ENCODE measurements at regions not wholly inside any gene's neighbourhood (a gene's known extent, or its start where the extent isn't known, plus 50 kb on each side); places are given as distances from the start of the nearest gene placed in this dataset.

GRCh38 chr3:46146548-46146947 is 61.6 kb downstream of the CCR1 start:
- no peak overlapping the region for H3K27ac Mint-ChIP-seq
- no peak overlapping the region for H3K4me3 Mint-ChIP-seq
- ChIA-PET CTCF (no interaction called here), POLR2A (no interaction called here)
- peaks cover 2% of the 10 kb centered on the region for H3K36me3 Mint-ChIP-seq (ENCODE audit: low read depth)
- H3K9me3 Mint-ChIP-seq, result peaks cover 13% of the 10 kb centered on the region
- H3K4me1 Mint-ChIP-seq, result peaks cover 12% of the 10 kb centered on the region
- no peak for DNase-seq
- H3K27me3 Mint-ChIP-seq, result peaks cover 6% of the 10 kb centered on the region

- Mint-ChIP-seq H3K9me3 (peaks cover 16% of the 10 kb centered on the region), H3K27me3 (peaks cover 6% of the 10 kb centered on the region), H3K4me3 (no peak overlapping the region), H3K27ac (no peak overlapping the region), H3K36me3 (ENCODE audit: low read depth) (peaks cover 2% of the 10 kb centered on the region), H3K4me1 (peaks cover 12% of the 10 kb centered on the region)
- ChIA-PET POLR2A (no interaction called here), CTCF (no interaction called here)
- DNase-seq, result no peak
These were observed 62.1 kb downstream of the CCR1 start for GRCh38 chr3:46146021-46146420.

- H3K36me3 Mint-ChIP-seq (ENCODE audit: low read depth), result peaks cover 2% of the 10 kb centered on the region
- ChIA-PET CTCF (interaction anchor here (1.2 kb wide), 1 partner anchor 72 kb away, joined by 3 read pairs; no protein-coding TSS in a partner anchor), POLR2A (interaction anchor here (0.7 kb wide), 1 partner anchor 11 kb away, joined by 5 read pairs; no protein-coding TSS in a partner anchor)
- peaks cover 6% of the 10 kb centered on the region for H3K27me3 Mint-ChIP-seq
- no peak overlapping the region for H3K4me3 Mint-ChIP-seq
- H3K4me1 Mint-ChIP-seq, result peaks cover 12% of the 10 kb centered on the region
- H3K9me3 Mint-ChIP-seq, result peaks cover 17% of the 10 kb centered on the region
- DNase-seq, result no peak
- H3K27ac Mint-ChIP-seq, result no peak overlapping the region
These were observed 63.0 kb downstream of the CCR1 start for GRCh38 chr3:46145147-46145546.

- Mint-ChIP-seq H3K27ac (no peak overlapping the region), H3K4me3 (no peak overlapping the region), H3K9me3 (peaks cover 21% of the 10 kb centered on the region), H3K36me3 (ENCODE audit: low read depth) (peaks cover 2% of the 10 kb centered on the region), H3K4me1 (peaks cover 12% of the 10 kb centered on the region), H3K27me3 (peaks cover 6% of the 10 kb centered on the region)
- DNase-seq, result no peak
- ChIA-PET POLR2A (no interaction called here), CTCF (no interaction called here)
These were observed 64.1 kb downstream of the CCR1 start for GRCh38 chr3:46143951-46144473.

- H3K4me3 Mint-ChIP-seq, result no peak overlapping the region
- H3K36me3 Mint-ChIP-seq (ENCODE audit: low read depth), result peaks cover 2% of the 10 kb centered on the region
- ChIA-PET POLR2A (no interaction called here), CTCF (no interaction called here)
- peaks cover 15% of the 10 kb centered on the region for H3K9me3 Mint-ChIP-seq
- no peak overlapping the region for H3K27ac Mint-ChIP-seq
- peaks cover 3% of the 10 kb centered on the region for H3K27me3 Mint-ChIP-seq
- DNase-seq, result no peak
- peaks cover 11% of the 10 kb centered on the region for H3K4me1 Mint-ChIP-seq
These were observed 66.3 kb downstream of the CCR1 start for GRCh38 chr3:46141813-46142212.

- Mint-ChIP-seq H3K4me1 (no peaks in the 10 kb centered on the region), H3K4me3 (no peak overlapping the region), H3K36me3 (ENCODE audit: low read depth) (no peaks in the 10 kb centered on the region), H3K27ac (no peak overlapping the region), H3K9me3 (peaks cover 14% of the 10 kb centered on the region), H3K27me3 (peaks cover 3% of the 10 kb centered on the region)
- no peak for DNase-seq
- ChIA-PET CTCF (no interaction called here), POLR2A (no interaction called here)
These were observed 69.5 kb downstream of the CCR1 start for GRCh38 chr3:46138581-46138980.

GRCh38 chr3:46135475-46135874 is 72.6 kb downstream of the CCR1 start:
- DNase-seq, result no peak
- no peaks in the 10 kb centered on the region for H3K36me3 Mint-ChIP-seq (ENCODE audit: low read depth)
- no peak overlapping the region for H3K27ac Mint-ChIP-seq
- no peak overlapping the region for H3K4me3 Mint-ChIP-seq
- H3K27me3 Mint-ChIP-seq, result peaks cover 7% of the 10 kb centered on the region
- POLR2A ChIA-PET, result no interaction called here
- peaks cover 4% of the 10 kb centered on the region for H3K9me3 Mint-ChIP-seq
- CTCF ChIA-PET, result no interaction called here
- H3K4me1 Mint-ChIP-seq, result peaks cover 3% of the 10 kb centered on the region

- ChIA-PET POLR2A (no interaction called here), CTCF (interaction anchor here (0.5 to 2.4 kb wide), 4 partner anchors 10 to 262 kb away, joined by 3 to 6 read pairs (median 4); no protein-coding TSS in a partner anchor)
- DNase-seq, result no peak
- H3K4me3 Mint-ChIP-seq, result no peak overlapping the region
- H3K27me3 Mint-ChIP-seq, result peaks cover 7% of the 10 kb centered on the region
- peaks cover 22% of the 10 kb centered on the region for H3K4me1 Mint-ChIP-seq
- H3K27ac Mint-ChIP-seq, result no peak overlapping the region
- H3K9me3 Mint-ChIP-seq, result peaks cover 2% of the 10 kb centered on the region
- no peaks in the 10 kb centered on the region for H3K36me3 Mint-ChIP-seq (ENCODE audit: low read depth)
These were observed 74.8 kb downstream of the CCR1 start for GRCh38 chr3:46133285-46133684.

- Mint-ChIP-seq H3K27me3 (peaks cover 11% of the 10 kb centered on the region), H3K9me3 (peaks cover 2% of the 10 kb centered on the region), H3K36me3 (ENCODE audit: low read depth) (no peaks in the 10 kb centered on the region), H3K27ac (no peak overlapping the region), H3K4me1 (peaks cover 22% of the 10 kb centered on the region), H3K4me3 (no peak overlapping the region)
- ChIA-PET CTCF (interaction anchor here (0.5 to 2.4 kb wide), 4 partner anchors 9 to 262 kb away, joined by 3 to 6 read pairs (median 3); no protein-coding TSS in a partner anchor), POLR2A (no interaction called here)
- DNase-seq, result no peak
These were observed 75.5 kb downstream of the CCR1 start for GRCh38 chr3:46132565-46132964.

GRCh38 chr3:46131884-46132450 is 76.1 kb downstream of the CCR1 start:
- Mint-ChIP-seq H3K4me1 (peaks cover 22% of the 10 kb centered on the region), H3K9me3 (peaks cover 2% of the 10 kb centered on the region)
- CTCF ChIA-PET, result interaction anchor here (1.2 kb wide), 1 partner anchor 184 kb away, joined by 3 read pairs; no protein-coding TSS in a partner anchor

GRCh38 chr3:46130631-46131310 is 77.3 kb downstream of the CCR1 start:
- peaks cover 10% of the 10 kb centered on the region for H3K9me3 Mint-ChIP-seq
- CTCF ChIA-PET, result no interaction called here
- peaks cover 29% of the 10 kb centered on the region for H3K27me3 Mint-ChIP-seq
- POLR2A ChIA-PET, result no interaction called here
- H3K4me1 Mint-ChIP-seq, result peaks cover 22% of the 10 kb centered on the region
- H3K36me3 Mint-ChIP-seq (ENCODE audit: low read depth), result peaks cover 2% of the 10 kb centered on the region
- H3K4me3 Mint-ChIP-seq, result no peak overlapping the region
- no peak overlapping the region for H3K27ac Mint-ChIP-seq
- DNase-seq, result no peak

More at GRCh38 chr3:46131884-46132450, 76.1 kb downstream of the CCR1 start:
- Mint-ChIP-seq H3K4me3 (no peak overlapping the region), H3K27me3 (peaks cover 17% of the 10 kb centered on the region), H3K36me3 (ENCODE audit: low read depth) (no peaks in the 10 kb centered on the region), H3K27ac (no peak overlapping the region)
- no peak for DNase-seq
- POLR2A ChIA-PET, result no interaction called here

- Mint-ChIP-seq H3K27me3 (peaks cover 35% of the 10 kb centered on the region), H3K9me3 (peaks cover 10% of the 10 kb centered on the region), H3K36me3 (ENCODE audit: low read depth) (peaks cover 2% of the 10 kb centered on the region), H3K4me1 (peaks cover 22% of the 10 kb centered on the region), H3K4me3 (no peak overlapping the region), H3K27ac (peak overlapping the region; percentile 1)
- DNase-seq, result peak; percentile 18
- ChIA-PET POLR2A (no interaction called here), CTCF (interaction anchor here (0.9 to 2.4 kb wide), 4 partner anchors 8 to 79 kb away, joined by 3 to 6 read pairs (median 3); no protein-coding TSS in a partner anchor)
These were observed 78.4 kb downstream of the CCR1 start for GRCh38 chr3:46129588-46130272.

GRCh38 chr3:46127503-46127902 is 80.6 kb downstream of the CCR1 start:
- CTCF ChIA-PET, result interaction anchor here (0.7 to 2.4 kb wide), 2 partner anchors 10 to 48 kb away, joined by 3 to 6 read pairs; no protein-coding TSS in a partner anchor
- H3K4me3 Mint-ChIP-seq, result no peak overlapping the region

More at GRCh38 chr3:46127503-46127902, 80.6 kb downstream of the CCR1 start:
- H3K27ac Mint-ChIP-seq, result no peak overlapping the region
- DNase-seq, result no peak
- POLR2A ChIA-PET, result no interaction called here
- H3K9me3 Mint-ChIP-seq, result peaks cover 13% of the 10 kb centered on the region
- H3K27me3 Mint-ChIP-seq, result peaks cover 49% of the 10 kb centered on the region
- H3K4me1 Mint-ChIP-seq, result peaks cover 25% of the 10 kb centered on the region
- H3K36me3 Mint-ChIP-seq (ENCODE audit: low read depth), result peaks cover 5% of the 10 kb centered on the region

Data from activated CD4-positive, alpha-beta T cell treated with anti-CD3 and anti-CD28 coated beads, Interleukin-2, amount 10 ng/mL, durations not matched to agents 7 days and 5 days (primary cell).